LNCAP (cell line): ENCODE measurements at regions not wholly inside any gene's neighbourhood (a gene's known extent, or its start where the extent isn't known, plus 50 kb on each side); places are given as distances from the start of the nearest gene placed in this dataset.

Source experiments
- CTCF ChIP-seq: fragments of 450-650 bp; IDR thresholded peaks from 2 replicates; pipeline ENCODE4 v1.5.1; 2017; ENCODE audit warnings: mild to moderate bottlenecking

- TF ChIP-seq CTCF, result no peak
Measured at GRCh38 chr18:41790687-41791086, 164.3 kb upstream of the PIK3C3 start.

- no peak for TF ChIP-seq CTCF
Measured at GRCh38 chr18:41789001-41789400, 166.0 kb upstream of the PIK3C3 start.

- no peak for TF ChIP-seq CTCF
Measured at GRCh38 chr18:41783879-41784278, 171.2 kb upstream of the PIK3C3 start.

DNA sequence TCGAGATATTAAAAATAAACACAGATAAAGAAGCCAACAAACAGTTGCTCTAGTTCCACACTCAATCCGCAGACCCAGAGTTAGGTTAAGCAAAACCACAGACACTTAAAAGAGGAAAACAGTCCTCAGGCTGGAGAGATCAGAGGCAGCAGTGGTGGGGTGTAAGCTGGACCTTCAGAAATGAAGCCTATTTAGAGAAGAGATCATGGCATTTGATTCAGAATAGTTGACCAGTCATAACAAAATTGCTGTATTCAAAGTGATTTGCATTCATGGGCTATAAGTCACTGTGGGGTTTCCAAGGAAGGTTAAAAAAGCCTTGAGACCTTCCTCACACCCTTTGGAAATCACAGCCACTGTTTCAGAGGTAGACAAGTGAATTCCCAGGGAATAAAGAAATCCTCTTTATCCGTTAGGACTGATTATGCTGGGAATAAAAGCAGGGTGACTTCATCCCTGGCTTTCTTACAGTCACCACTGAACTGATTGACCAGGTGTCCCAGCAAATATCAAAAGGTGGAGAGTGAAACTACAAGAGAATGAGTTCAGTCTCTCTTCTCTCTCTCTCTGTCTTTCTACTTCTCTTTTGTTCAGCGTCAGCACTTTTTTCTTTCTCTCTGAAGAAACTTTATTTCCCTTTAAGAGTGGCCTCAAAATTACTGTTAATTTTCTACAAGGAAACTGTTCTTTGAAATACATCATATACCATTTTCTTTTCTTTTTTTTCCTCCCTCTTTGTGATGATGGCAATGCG lies 171.8 kb upstream of the PIK3C3 start:
- TF ChIP-seq CTCF, result no peak

GRCh38 chr18:41771973-41772372 lies 183.1 kb upstream of the PIK3C3 start:
- no peak for TF ChIP-seq CTCF

GRCh38 chr18:41769265-41769664 lies 185.8 kb upstream of the PIK3C3 start:
- TF ChIP-seq CTCF, result no peak

GRCh38 chr18:41768467-41768866 lies 186.6 kb upstream of the PIK3C3 start:
- TF ChIP-seq CTCF, result no peak

DNA sequence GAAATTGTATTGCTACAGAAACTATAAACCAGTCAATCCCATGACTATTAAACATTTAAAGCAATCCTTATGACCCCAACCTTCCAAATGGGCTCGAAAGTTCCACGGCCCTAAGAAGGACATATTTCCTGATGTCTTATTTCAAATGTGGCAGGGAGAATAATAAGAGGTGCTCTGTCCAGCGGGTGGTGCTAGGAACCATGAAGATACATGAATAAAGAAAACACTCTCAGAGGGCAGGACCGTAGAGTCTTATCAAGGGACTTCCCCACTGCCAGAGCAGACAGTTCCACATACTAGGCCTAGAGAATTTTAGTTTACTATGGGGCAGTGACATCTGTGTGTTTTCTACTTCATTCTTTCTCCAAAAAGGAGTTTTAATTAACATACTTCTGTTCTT lies 187.1 kb upstream of the PIK3C3 start:
- no peak for TF ChIP-seq CTCF
